HL-60 (cell line): ENCODE measurements at regions not wholly inside any gene's neighbourhood (a gene's known extent, or its start where the extent isn't known, plus 50 kb on each side); places are given as distances from the start of the nearest gene placed in this dataset.
"Not testable (repeated sequence)": the region's sequence is repeated elsewhere in the genome, so short reads cannot be mapped to it uniquely, and the experiment has no call there.

Experiments
- CTCF ChIP-seq: IDR thresholded peaks from one replicate; pipeline ENCODE4 v1.5.1; 2011; ENCODE audit warnings: low read length, control low read depth, inconsistent platforms; ENCODE audit not compliant: insufficient read depth
- POLR2AphosphoS5 ChIP-seq: IDR thresholded peaks from 2 replicates; pipeline ENCODE4 v1.6.1; 2012; ENCODE audit warnings: low read depth
- REST ChIP-seq: IDR thresholded peaks from 2 replicates; pipeline ENCODE4 v1.6.1; 2012; ENCODE audit warnings: low read depth; ENCODE audit not compliant: insufficient replicate concordance

- not testable (repeated sequence) for TF ChIP-seq CTCF, REST, POLR2AphosphoS5
Observed at GRCh38 chr2:198508610-198509009, 704.2 kb downstream of the PLCL1 start.
